HPDE6-E6E7 (cell line): ENCODE measurements at regions not wholly inside any gene's neighbourhood (a gene's known extent, or its start where the extent isn't known, plus 50 kb on each side); places are given as distances from the start of the nearest gene placed in this dataset.

ENCODE experiments used
- DNase-seq: peaks from one replicate; pipeline ENCODE4 v3.0.0; 2011; ENCODE audit warnings: missing footprints; ENCODE audit errors: extremely low spot score

DNA sequence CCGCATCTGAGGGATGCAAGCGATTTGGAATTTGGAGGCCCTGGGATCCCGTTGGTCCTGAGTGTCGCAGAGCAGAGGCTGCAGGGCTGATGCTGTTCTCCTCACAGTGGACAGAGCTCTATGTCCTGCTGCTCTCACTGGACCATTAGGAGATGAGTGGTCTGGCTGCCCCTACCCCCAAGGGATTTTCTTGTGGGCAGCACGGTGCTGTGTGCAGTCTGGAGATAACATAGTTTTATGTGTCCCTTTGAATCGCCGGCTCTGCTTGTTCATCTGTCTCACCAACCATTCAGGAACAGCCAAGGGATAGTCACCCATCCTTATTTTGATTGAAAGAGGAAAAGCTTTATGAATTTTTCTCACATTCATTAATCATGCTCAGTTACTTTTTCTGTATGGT is 49.9 kb downstream of the CHRM3 start:
- no peak for DNase-seq

DNA sequence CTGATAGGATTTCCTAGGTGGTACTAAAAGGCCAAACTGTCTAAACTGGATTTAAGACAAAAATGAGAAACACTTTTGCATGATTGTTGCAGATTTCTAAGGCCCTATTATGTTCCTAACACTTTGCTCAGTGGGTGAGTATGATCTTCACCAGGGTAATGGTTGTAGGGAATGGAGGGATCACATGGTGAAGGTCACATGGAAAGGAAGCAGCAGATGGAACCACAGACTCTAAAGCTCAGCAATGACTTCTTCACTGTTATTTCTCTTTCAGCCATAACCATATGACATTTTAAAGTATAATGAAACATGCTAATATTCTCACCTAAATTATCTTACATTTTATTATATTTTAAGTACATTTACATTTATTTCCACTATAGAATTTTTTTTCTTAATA is 51.5 kb downstream of the CHRM3 start:
- DNase-seq = no peak

DNA sequence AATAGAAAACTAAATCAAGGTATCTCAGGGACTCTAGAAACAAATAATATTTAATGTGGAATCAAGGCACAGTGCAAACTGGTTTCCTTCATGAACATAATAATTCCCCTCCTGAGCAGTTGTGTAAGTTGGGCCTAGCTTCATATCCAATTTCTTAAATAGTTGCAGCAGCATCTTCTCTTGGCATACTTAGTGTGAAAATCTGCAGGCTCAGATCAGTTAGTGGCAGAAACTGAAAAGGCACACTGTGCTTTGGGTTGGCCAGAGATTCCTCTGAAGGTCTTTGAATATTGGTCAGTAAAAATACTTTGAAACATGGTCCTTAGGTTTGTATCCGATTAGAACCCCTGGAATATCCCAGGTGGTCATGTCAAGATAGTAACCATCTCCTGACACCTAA is 52.5 kb downstream of the CHRM3 start:
- DNase-seq = no peak

DNA sequence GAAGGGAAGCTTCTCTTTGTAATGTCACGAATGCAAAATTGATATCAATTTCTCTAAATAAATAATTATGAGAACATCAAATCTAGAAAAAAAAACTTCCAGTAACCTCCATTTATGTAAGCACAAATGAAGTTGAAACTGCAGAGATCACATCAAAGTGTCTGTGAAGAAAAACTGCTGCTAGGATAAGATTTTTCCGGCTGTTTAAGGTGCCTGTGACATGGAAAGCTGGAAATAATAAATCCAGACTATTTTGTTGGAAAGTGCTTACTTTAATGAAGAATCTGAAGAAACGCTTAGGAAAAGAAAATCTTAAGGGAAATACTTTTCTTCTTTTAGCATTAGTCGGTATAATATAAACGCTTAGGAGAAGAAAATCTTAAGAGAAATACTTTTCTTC is 57.0 kb downstream of the CHRM3 start:
- DNase-seq = no peak

DNA sequence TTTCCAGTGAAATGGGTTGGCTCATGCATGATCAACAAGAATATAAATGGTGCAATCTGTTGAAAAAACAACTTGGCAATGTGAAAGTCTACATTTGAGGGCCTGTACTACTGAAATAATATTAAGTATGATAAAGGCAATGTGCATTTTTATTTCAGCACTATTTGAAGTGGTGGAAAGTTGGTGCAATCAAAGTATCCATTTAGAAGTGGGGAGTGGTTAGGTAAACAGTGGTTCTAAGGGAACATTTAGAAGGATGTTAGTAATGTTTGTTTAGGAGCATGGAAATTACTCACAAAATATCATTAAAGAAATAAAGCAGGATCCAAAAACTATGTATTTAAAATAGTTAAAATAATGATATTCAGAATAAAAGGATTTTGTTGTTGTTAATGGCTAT is 60.2 kb downstream of the CHRM3 start:
- DNase-seq = no peak

DNA sequence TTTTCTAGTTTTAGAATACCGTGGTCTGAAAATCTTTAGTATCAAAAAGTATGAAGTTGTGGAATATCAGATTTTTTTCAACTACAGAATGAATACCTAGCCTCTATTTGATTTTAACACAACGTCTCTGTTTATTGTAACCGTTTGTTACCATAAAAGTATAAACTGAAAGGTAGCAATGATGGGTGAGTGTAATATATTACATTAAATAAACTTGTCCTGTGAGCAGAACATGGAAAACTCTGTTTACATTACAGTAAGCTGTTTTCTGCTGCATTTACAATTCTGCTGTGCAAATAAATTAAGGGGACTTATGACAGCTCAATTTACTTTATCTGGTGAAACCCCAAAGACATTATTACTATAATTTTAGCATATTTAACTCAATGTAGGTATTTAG is 62.5 kb downstream of the CHRM3 start:
- DNase-seq = no peak

DNA sequence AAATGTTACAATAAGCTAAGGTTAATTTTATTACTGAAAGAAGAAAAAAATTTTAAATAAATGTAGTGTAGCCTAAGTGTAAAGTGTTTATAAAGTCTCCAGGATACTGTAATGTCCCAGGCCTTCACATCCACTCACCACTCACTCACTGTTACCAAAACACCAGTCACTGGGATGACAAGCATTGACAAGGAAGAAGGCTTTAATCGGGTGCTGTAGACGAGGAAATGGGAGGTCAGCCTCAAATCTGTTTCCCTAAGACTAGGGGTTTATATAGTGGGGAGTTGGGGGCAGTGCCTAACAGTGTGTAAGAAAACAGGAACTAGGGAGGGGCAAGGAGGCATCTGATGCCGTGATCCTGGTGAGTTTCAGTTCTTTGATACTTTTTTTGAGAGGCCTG is 69.4 kb downstream of the CHRM3 start:
- DNase-seq = no peak

DNA sequence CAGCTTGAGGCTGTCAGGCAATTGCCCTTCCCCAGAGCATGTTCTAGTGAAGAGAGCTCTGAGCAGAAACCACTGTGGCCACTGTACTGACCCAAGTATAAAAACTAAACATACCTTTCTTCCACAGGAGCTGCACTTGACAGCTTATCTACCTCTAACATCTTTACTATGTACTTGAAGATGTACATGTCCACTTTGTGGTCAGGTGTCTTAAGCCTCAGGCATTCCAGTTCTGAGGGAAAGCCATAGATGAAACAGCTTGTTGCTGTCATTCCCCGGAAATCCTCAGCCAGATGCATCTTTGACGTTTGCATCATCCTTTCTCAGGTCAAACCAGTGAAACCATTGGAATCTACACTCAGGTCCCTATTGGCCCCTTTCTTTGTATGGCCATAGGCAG is 70.4 kb downstream of the CHRM3 start:
- no peak for DNase-seq

DNA sequence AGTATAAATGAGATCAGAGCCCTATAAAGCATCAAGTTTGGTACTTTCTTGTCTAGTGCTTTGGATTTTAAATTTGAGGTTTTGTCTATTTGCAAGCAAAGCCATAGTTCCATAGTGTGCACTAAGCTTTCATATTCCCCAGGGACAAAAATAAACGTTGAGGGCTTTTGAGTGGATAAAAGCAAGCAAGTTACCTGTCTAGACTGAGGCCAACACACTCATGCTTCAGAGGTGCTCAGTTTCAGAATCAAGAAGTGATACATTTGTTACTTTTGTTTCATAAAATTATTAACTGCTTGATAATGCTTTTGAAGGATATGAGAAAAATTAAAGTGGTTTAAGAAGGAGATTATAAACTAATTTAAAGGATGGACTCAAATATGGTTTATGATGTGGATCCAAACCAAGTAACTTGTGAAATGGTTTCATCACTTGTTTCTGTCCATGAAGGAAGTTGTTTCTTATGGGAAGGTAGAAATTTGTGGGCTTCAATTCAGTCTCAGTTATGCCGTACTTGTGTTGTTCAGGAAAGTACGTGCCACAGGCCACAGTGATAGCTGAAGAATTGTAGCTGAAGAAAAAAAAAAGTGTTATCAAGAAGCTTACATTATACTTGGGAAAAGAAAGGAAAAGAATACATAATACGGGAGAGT is 71.2 kb downstream of the CHRM3 start:
- DNase-seq = no peak

DNA sequence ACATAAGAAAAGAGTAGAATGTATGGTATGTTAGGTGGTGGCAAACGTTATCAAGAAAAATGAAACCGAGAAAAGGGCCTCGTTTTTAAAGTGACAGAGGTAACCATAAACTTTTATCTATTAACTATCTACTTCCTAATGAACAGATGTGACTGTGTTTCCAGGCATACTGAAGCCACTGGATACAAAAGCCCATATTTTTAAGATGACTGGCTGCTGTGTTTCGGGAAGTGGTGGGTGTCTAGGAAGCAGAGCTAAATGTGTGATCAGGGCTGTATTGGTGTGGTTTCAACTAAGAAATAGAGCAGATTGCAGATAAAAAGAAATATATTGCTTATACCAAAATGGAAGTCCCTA is 71.8 kb downstream of the CHRM3 start:
- no peak for DNase-seq

DNA sequence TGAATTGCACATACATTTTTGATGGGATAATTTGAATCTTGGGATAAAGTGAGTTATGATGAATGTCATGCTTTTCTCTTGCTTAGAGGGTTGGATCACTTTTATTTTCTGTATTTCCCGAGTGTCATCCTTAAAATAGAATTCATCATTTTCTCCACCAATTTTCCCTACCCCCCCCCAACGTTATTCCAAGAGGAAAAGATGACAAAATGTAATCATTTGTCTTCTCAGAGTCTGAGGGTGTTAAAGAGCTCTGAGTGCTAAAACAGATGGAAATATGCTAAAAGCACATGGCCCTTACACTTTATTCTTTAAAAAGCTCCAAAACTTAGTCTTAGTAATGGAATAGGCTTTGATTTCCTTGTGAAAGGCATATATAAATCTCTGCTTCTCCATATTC is 81.4 kb downstream of the CHRM3 start:
- no peak for DNase-seq

DNA sequence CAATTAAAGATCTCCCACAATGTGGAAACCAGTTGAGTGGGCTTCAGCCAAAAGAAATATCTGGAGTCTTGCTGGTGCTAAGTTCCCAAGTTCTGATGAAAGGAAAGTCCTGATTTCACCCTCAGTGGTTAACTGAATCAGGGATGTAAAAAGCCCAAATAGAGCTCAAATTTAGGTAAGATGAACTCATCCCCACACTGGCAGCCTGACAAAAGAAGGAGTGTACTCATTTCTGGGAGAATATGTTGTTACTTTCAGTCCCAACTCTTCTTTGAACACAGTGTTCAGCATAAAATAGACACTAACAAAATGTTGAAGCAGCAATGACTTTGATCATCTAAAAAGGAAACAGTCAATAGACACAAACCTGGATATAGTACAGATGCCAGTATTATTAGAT is 91.7 kb downstream of the CHRM3 start:
- DNase-seq = no peak

DNA sequence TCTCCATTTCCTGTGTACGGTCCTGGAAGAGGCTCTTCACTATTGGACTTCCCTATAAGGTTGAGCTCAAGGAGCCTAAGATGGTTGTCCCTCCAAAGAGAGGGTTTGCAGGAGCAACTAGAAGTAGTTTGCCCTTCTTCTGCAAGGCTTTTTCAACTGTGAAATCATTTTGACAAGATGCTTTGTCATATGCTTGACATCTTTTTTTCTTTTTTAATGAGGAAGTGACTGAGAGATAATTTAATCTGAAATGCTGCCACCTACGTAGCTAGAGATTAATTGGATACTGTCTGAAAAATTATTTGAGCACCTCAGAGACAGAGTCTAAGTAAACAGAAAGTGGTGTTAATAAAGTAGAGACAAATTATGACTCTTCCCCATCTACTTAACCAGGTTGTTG is 97.0 kb downstream of the CHRM3 start:
- no peak for DNase-seq

DNA sequence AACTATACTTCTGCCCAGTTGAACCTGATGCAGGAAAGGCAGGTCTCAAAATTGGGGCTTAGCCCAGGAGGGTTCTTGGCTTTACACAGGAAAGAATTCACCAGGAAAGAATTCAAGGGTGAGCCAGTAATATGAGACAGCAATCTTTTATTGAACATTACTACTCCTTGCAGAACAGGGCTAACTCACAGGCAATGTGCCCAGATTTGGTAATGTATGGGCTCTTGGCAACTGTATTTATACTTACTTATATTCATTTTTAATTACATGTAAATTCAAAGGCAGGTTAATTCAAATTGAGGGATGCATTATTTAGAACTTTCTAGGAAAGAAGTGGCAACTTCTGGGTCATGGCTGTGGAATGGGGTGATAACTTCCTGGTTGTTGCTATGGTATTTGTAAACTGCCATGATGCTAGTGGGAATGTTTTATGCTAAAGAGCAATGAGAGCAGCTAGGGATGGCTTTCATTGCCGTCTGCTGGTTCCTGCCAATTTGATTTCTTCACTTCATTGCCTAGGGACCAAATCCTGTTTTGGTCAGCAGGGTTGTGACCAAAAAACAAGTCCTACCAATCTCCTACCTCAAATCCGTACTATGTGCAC is 107.5 kb downstream of the CHRM3 start:
- DNase-seq = no peak

DNA sequence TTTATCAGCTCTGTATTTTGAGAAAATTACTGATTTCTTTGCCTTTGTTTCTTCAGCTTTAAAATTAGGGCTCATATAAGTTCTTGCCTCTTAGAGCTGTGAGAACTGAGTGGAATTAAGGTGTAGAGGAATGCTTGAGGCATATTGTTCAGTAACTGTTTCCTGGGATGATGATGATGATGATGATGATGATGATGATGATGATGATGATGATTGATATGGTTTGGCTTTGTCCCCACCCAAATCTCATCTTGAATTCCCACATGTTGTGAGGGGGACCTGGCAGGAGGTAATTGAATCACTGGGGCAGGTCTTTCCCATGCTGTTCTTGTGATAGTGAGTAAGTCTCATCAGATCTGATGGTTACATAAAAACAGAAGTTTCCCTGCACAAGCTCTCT is 118.7 kb downstream of the CHRM3 start:
- DNase-seq = no peak

DNA sequence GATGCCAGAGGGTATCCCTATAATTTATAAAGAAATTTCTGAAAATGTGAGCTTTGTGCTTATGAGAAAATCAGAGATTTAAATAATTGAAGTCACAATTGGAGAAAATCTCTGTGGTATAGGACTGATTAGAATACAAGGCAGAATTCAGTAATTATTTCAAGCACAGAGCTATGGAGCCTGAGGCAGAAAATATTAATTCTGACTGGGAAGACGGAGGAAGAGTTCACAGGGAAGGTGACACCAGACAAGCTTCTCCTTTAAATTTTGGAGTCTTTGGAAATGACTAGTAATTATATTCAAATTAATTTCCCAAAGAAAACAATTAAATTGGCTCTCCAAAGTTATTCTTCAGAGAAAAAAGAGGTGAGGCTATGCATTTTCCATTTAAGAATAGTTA is 121.5 kb downstream of the CHRM3 start:
- DNase-seq = no peak

DNA sequence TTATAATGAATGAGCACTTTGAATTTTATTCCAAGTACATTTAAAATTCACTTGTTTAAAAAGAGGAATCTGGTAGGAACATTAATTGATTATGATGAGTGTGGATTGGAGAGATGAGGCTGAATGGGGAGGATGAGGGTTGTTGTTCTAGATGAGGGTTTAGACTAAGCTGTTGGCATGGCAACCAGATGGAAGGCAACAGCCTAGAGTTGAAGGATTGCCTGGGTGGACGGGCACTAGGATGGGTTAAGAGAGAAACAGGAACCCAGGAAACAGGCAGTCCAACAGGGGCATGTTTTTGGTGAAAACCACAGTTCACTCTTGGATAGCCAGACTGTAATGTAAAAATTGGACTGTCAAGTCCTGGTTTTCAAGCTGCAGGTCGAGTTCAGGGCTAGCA is 125.5 kb downstream of the CHRM3 start:
- no peak for DNase-seq

DNA sequence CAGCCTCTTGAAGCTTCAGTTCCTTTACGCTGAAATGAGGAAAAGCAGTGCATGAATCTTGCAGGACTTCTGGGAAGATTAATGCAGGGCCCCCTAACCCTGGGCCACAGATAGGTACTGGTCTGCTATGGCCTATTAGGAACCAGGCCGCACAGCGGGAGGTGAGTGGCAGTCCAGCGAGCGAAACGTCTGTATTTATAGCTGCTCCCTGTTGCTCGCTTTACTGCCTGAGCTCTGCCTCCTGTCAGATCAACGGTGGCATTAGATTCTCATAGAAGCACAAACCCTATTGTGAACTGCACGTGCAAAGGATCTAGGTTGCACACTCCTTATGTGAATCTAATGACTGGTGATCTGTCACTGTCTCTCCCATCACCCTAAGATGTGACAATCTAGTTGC is 130.2 kb downstream of the CHRM3 start:
- no peak for DNase-seq

DNA sequence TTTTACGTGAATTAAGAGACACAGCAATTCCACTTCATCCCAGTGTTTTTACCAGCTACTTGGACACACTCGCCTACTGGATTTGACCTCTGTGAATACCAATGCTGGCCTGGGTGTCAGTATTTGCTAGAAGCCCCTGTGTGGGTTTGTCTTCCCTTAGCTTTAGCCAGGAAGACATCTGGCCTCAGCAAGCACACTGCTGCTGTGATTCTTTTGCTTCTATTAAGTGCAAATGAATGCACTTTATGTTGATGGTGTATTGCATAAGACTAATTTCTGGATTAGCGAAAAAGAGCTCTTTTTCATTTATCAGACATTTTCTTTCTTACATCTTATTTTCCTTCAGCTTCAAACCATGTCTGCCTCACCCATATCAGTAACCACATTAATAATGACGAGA is 140.0 kb downstream of the CHRM3 start:
- DNase-seq = no peak

DNA sequence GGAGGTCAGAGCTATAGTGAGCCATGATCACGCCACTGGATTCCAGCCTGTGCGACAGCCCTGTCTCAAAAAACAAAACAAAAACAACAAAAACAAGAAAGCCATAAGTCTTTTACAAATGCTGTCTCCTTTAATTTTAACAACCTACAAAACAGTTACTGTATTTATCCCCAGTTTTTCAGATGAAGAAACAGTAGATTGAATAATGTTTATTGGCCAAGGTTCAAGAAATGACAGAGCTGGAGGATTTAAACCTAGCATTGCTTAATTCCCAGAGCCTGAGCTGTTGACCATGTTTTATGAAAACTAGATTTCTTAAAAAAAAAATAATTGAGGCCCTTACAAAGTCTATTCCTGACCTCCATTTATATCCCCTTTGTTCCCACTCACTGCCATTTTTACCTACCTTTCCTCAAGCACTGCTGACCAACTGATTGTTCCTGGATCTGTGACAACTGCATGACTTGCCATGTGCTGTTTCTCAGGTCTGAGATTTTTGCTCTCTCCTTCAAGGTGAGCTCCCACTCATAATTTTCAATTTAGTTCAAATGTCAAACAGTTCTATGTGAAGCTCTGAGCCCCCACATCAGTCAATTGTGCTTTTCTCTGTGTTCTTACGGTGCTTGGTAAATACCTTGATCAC is 140.8 kb downstream of the CHRM3 start:
- no peak for DNase-seq

DNA sequence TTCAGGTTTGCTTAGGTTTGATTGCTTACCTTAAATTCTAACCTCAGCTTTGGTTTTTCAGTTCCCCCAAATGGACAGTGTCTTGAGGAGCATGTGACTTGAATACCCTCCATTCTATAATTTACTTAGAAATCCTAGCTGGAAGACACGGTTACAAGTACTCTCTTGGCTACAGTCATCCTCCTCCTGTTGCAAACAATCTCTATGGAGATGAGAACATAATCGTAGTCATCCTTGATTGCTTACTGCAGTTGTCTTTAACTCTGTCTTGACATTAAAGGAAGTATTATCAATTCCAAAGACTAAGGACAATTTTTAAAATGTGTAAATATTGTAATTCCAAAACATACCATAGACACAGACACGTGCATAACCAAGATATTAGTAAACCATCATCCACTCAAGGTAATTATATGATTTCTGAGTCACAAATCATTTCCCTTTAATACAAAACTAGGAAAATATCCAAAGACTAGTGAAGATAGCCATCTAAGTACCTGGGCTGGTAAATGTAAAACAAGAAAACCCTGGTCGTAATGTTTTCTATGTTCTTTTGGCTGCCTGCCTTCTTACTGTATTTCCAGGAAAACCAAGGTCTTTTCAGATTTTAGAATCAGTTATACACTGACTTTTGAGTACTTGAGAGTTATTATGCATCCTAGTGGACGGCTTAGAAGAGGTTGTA is 149.9 kb downstream of the CHRM3 start:
- no peak for DNase-seq

DNA sequence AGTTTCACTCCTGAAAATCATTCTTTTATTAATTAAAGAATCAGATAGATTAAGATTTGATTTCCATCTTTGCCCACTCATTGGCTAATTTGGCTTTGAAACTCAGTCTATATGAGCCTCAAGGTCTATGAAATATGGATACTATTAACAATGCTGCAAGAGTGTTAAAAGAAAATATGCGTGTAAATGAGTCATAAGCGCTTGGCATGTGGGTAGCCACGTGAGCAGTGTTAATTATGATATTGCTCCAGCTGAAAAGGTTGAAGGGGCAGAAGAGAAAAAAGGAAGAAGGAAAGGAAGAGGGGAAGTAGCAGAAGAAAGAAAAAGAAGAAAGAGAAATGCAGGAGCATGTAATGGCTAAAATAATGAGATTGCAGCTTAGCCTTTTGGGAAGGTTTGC is 151.4 kb downstream of the CHRM3 start:
- no peak for DNase-seq
